Progenitor cell of endocrine pancreas (in vitro differentiated cells): ENCODE measurements at regions not wholly inside any gene's neighbourhood (a gene's known extent, or its start where the extent isn't known, plus 50 kb on each side); places are given as distances from the start of the nearest gene placed in this dataset.

ENCODE experiments used
- DNase-seq: peaks from one replicate; pipeline ENCODE4 v3.0.0; 2021; ENCODE audit warnings: low spot score; ENCODE audit not compliant: unreplicated experiment
- H3K27ac Mint-ChIP-seq: 2 replicates; pipeline ENCODE4 v1.8.0; 2021; ENCODE audit warnings: mild to moderate bottlenecking, moderate library complexity, mixed read lengths
- H3K27me3 Mint-ChIP-seq: 2 replicates; pipeline ENCODE4 v1.8.0; 2021; ENCODE audit warnings: mixed read lengths
- H3K36me3 Mint-ChIP-seq: 2 replicates; pipeline ENCODE4 v1.8.0; 2022; ENCODE audit warnings: mixed read lengths; ENCODE audit not compliant: insufficient read depth
- H3K4me1 Mint-ChIP-seq: 2 replicates; pipeline ENCODE4 v1.8.0; 2021; ENCODE audit warnings: low read depth, mixed read lengths
- H3K4me3 Mint-ChIP-seq: 2 replicates; pipeline ENCODE4 v1.8.0; 2021; ENCODE audit warnings: low read depth, mild to moderate bottlenecking, moderate library complexity, mixed read lengths
- H3K9me3 Mint-ChIP-seq: 2 replicates; pipeline ENCODE4 v1.8.0; 2021; ENCODE audit warnings: low read depth, mixed read lengths
- CTCF ChIP-seq: fragments of 200-600 bp; sonication (generic); IDR thresholded peaks from one replicate; pipeline ENCODE4 v1.5.0; 2021; ENCODE audit warnings: antibody characterized with exemption, mild to moderate bottlenecking; ENCODE audit not compliant: unreplicated experiment

GRCh38 chr20:60078351-60079250, 120.4 kb downstream of the CDH26 start:
- H3K4me1 Mint-ChIP-seq: no peaks in the 10 kb centered on the region
- H3K27me3 Mint-ChIP-seq: peaks cover 20% of the 10 kb centered on the region
- no peaks in the 10 kb centered on the region for H3K36me3 Mint-ChIP-seq
- DNase-seq: no peak
- H3K4me3 Mint-ChIP-seq: no peak overlapping the region
- TF ChIP-seq CTCF: no peak
- no peak overlapping the region for H3K27ac Mint-ChIP-seq
- H3K9me3 Mint-ChIP-seq: no peaks in the 10 kb centered on the region

- Mint-ChIP-seq H3K27ac (no peak overlapping the region), H3K4me3 (no peak overlapping the region), H3K4me1 (no peaks in the 10 kb centered on the region), H3K36me3 (no peaks in the 10 kb centered on the region), H3K9me3 (no peaks in the 10 kb centered on the region), H3K27me3 (peaks cover 32% of the 10 kb centered on the region)
- no peak for DNase-seq
- TF ChIP-seq CTCF: no peak
Observed at GRCh38 chr20:60080401-60080800, 122.2 kb downstream of the CDH26 start.

GRCh38 chr20:60085551-60086132, 127.4 kb downstream of the CDH26 start:
- Mint-ChIP-seq H3K36me3 (no peaks in the 10 kb centered on the region), H3K4me3 (no peak overlapping the region), H3K4me1 (no peaks in the 10 kb centered on the region), H3K9me3 (no peaks in the 10 kb centered on the region), H3K27ac (no peak overlapping the region), H3K27me3 (peaks cover 33% of the 10 kb centered on the region)
- no peak for DNase-seq
- TF ChIP-seq CTCF: no peak

- Mint-ChIP-seq H3K27ac (no peak overlapping the region), H3K27me3 (peaks cover 30% of the 10 kb centered on the region), H3K9me3 (peaks cover 1% of the 10 kb centered on the region), H3K4me1 (no peaks in the 10 kb centered on the region), H3K4me3 (no peak overlapping the region), H3K36me3 (no peaks in the 10 kb centered on the region)
- DNase-seq: no peak
- TF ChIP-seq CTCF: no peak
Observed at GRCh38 chr20:60086821-60087562, 128.8 kb downstream of the CDH26 start.

GRCh38 chr20:60087563-60088105, 129.4 kb downstream of the CDH26 start:
- no peak for TF ChIP-seq CTCF
- no peaks in the 10 kb centered on the region for H3K4me1 Mint-ChIP-seq
- DNase-seq: no peak
- no peak overlapping the region for H3K4me3 Mint-ChIP-seq
- H3K9me3 Mint-ChIP-seq: peaks cover 6% of the 10 kb centered on the region
- H3K27ac Mint-ChIP-seq: no peak overlapping the region
- H3K27me3 Mint-ChIP-seq: peaks cover 30% of the 10 kb centered on the region
- no peaks in the 10 kb centered on the region for H3K36me3 Mint-ChIP-seq
